KOPT-K1 (cell line): ENCODE measurements at regions not wholly inside any gene's neighbourhood (a gene's known extent, or its start where the extent isn't known, plus 50 kb on each side); places are given as distances from the start of the nearest gene placed in this dataset.
"Not testable (repeated sequence)": the region's sequence is repeated elsewhere in the genome, so short reads cannot be mapped to it uniquely, and the experiment has no call there.

ENCODE experiments used
- H3K27ac ChIP-seq: fragments of 200-600 bp; sonication (generic); 2 replicates; pipeline ENCODE4 v1.5.1; 2016; ENCODE audit warnings: antibody characterized with exemption, mild to moderate bottlenecking, low read depth, low read length; ENCODE audit not compliant: poor library complexity, severe bottlenecking
- H3K36me3 ChIP-seq: fragments of 200-600 bp; sonication (generic); 2 replicates; pipeline ENCODE4 v1.5.1; 2017; ENCODE audit warnings: antibody characterized with exemption, mild to moderate bottlenecking, low read length, moderate library complexity; ENCODE audit not compliant: insufficient read depth
- H3K9me3 ChIP-seq: fragments of 200-600 bp; sonication (generic); 2 replicates; pipeline ENCODE4 v1.5.1; 2017; ENCODE audit warnings: antibody characterized with exemption, low read length, mild to moderate bottlenecking; ENCODE audit not compliant: insufficient read depth, poor library complexity, severe bottlenecking

GRCh38 chr14:101078170-101078891 lies 174.8 kb upstream of the RTL1 start:
- no peak overlapping the region for H3K27ac ChIP-seq
- H3K36me3 ChIP-seq, result no peaks in the 10 kb centered on the region
- no peaks in the 10 kb centered on the region for H3K9me3 ChIP-seq

GRCh38 chr14:101078892-101079221 lies 175.3 kb upstream of the RTL1 start:
- H3K36me3 ChIP-seq, result no peaks in the 10 kb centered on the region
- H3K27ac ChIP-seq, result no peak overlapping the region
- no peaks in the 10 kb centered on the region for H3K9me3 ChIP-seq

- Histone ChIP-seq H3K9me3 (no peaks in the 10 kb centered on the region), H3K27ac (no peak overlapping the region), H3K36me3 (no peaks in the 10 kb centered on the region)
Observed at GRCh38 chr14:101080922-101081593, 177.5 kb upstream of the RTL1 start.

- H3K36me3 ChIP-seq, result no peaks in the 10 kb centered on the region
- no peaks in the 10 kb centered on the region for H3K9me3 ChIP-seq
- H3K27ac ChIP-seq, result no peak overlapping the region
Observed at GRCh38 chr14:101082036-101082435, 178.5 kb upstream of the RTL1 start.

GRCh38 chr14:101082436-101083384 lies 179.2 kb upstream of the RTL1 start:
- no peak overlapping the region for H3K27ac ChIP-seq
- no peaks in the 10 kb centered on the region for H3K36me3 ChIP-seq

GRCh38 chr14:101083564-101084435 lies 180.3 kb upstream of the RTL1 start:
- Histone ChIP-seq H3K27ac (no peak overlapping the region), H3K9me3 (no peaks in the 10 kb centered on the region), H3K36me3 (no peaks in the 10 kb centered on the region)

More at GRCh38 chr14:101082436-101083384, 179.2 kb upstream of the RTL1 start:
- H3K9me3 ChIP-seq, result no peaks in the 10 kb centered on the region

GRCh38 chr14:101084436-101084826 lies 180.9 kb upstream of the RTL1 start:
- H3K36me3 ChIP-seq, result no peaks in the 10 kb centered on the region
- no peak overlapping the region for H3K27ac ChIP-seq
- no peaks in the 10 kb centered on the region for H3K9me3 ChIP-seq

- Histone ChIP-seq H3K36me3 (no peaks in the 10 kb centered on the region), H3K9me3 (no peaks in the 10 kb centered on the region), H3K27ac (no peak overlapping the region)
Observed at GRCh38 chr14:101086926-101087325, 183.4 kb upstream of the RTL1 start.

GRCh38 chr14:101087614-101088394 lies 184.3 kb upstream of the RTL1 start:
- Histone ChIP-seq H3K36me3 (no peaks in the 10 kb centered on the region), H3K9me3 (no peaks in the 10 kb centered on the region), H3K27ac (no peak overlapping the region)

GRCh38 chr14:101088395-101088667 lies 184.8 kb upstream of the RTL1 start:
- H3K27ac ChIP-seq, result no peak overlapping the region
- no peaks in the 10 kb centered on the region for H3K9me3 ChIP-seq
- H3K36me3 ChIP-seq, result no peaks in the 10 kb centered on the region

- Histone ChIP-seq H3K9me3 (no peaks in the 10 kb centered on the region), H3K36me3 (no peaks in the 10 kb centered on the region), H3K27ac (no peak overlapping the region)
Observed at GRCh38 chr14:101088714-101089113, 185.2 kb upstream of the RTL1 start.

- not testable (repeated sequence) for H3K9me3 ChIP-seq, H3K36me3 ChIP-seq, H3K27ac ChIP-seq
Observed at GRCh38 chr14:101090478-101090877, 187.0 kb upstream of the RTL1 start.

- H3K36me3 ChIP-seq, result no peaks in the 10 kb centered on the region
- H3K9me3 ChIP-seq, result no peaks in the 10 kb centered on the region
- no peak overlapping the region for H3K27ac ChIP-seq
Observed at GRCh38 chr14:101090976-101091375, 187.5 kb upstream of the RTL1 start.

GRCh38 chr14:101094916-101095315 lies 191.4 kb upstream of the RTL1 start:
- H3K27ac ChIP-seq, H3K36me3 ChIP-seq, H3K9me3 ChIP-seq: not testable (repeated sequence)
